Astrocyte (in vitro differentiated cells and primary cell): ENCODE measurements at regions not wholly inside any gene's neighbourhood (a gene's known extent, or its start where the extent isn't known, plus 50 kb on each side); places are given as distances from the start of the nearest gene placed in this dataset.

Experiments used
- CTCF ChIP-seq: IDR thresholded peaks from 2 replicates; pipeline ENCODE4 v1.5.1; 2011; ENCODE audit warnings: low read depth, mild to moderate bottlenecking, inconsistent platforms, low read length, moderate library complexity; ENCODE audit not compliant: insufficient read depth
- EZH2 ChIP-seq: IDR thresholded peaks from 2 replicates; pipeline ENCODE4 v1.6.1; 2012; ENCODE audit warnings: mild to moderate bottlenecking, low read length, inconsistent platforms; ENCODE audit not compliant: insufficient read depth

GRCh38 chr3:180246688-180247195 is 210.0 kb upstream of the PEX5L start:
- TF ChIP-seq EZH2 (no peak), CTCF (no peak)
